ENCODE measurements at regions not wholly inside any gene's neighbourhood (a gene's known extent, or its start where the extent isn't known, plus 50 kb on each side); places are given as distances from the start of the nearest gene placed in this dataset.

GRCh38 chr4:67109276-67109675 lies 436.0 kb downstream of the CENPC start:
- no peaks in the 10 kb centered on the region for H3K4me1 ChIP-seq
- intact Hi-C loops (cut with DNase I) = no loop called here
- H3K4me3 ChIP-seq = no peak overlapping the region
- H3K27ac ChIP-seq = no peak overlapping the region
- no peak for ATAC-seq
- no peaks in the 10 kb centered on the region for H3K36me3 ChIP-seq
- H3K9me3 ChIP-seq = peaks cover 0 to 5% (median 0%) of the 10 kb centered on the region in 11 donors
- H3K27me3 ChIP-seq = no peaks in the 10 kb centered on the region
- no peak for DNase-seq
- TF ChIP-seq, protein P1, sequence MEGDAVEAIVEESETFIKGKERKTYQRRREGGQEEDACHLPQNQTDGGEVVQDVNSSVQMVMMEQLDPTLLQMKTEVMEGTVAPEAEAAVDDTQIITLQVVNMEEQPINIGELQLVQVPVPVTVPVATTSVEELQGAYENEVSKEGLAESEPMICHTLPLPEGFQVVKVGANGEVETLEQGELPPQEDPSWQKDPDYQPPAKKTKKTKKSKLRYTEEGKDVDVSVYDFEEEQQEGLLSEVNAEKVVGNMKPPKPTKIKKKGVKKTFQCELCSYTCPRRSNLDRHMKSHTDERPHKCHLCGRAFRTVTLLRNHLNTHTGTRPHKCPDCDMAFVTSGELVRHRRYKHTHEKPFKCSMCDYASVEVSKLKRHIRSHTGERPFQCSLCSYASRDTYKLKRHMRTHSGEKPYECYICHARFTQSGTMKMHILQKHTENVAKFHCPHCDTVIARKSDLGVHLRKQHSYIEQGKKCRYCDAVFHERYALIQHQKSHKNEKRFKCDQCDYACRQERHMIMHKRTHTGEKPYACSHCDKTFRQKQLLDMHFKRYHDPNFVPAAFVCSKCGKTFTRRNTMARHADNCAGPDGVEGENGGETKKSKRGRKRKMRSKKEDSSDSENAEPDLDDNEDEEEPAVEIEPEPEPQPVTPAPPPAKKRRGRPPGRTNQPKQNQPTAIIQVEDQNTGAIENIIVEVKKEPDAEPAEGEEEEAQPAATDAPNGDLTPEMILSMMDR (IDR thresholded peaks at IDR 0.05) = no peak

GRCh38 chr4:67106861-67107460 lies 438.3 kb downstream of the CENPC start:
- TF ChIP-seq, protein P1 (IDR thresholded peaks at IDR 0.05) = no peak
- Histone ChIP-seq H3K4me3 (no peak overlapping the region), H3K27me3 (no peaks in the 10 kb centered on the region), H3K27ac (no peak overlapping the region), H3K4me1 (no peaks in the 10 kb centered on the region), H3K36me3 (no peaks in the 10 kb centered on the region), H3K9me3 (peaks cover 0 to 2% (median 0%) of the 10 kb centered on the region in 11 donors)
- ATAC-seq (peak in 1 of 8 donors; percentile 44), DNase-seq (no peak)
- intact Hi-C loops (cut with DNase I) = no loop called here
- 45 to 46% methylated on average over 3 of the region's 3 CpGs for WGBS, 2 donors

DNA sequence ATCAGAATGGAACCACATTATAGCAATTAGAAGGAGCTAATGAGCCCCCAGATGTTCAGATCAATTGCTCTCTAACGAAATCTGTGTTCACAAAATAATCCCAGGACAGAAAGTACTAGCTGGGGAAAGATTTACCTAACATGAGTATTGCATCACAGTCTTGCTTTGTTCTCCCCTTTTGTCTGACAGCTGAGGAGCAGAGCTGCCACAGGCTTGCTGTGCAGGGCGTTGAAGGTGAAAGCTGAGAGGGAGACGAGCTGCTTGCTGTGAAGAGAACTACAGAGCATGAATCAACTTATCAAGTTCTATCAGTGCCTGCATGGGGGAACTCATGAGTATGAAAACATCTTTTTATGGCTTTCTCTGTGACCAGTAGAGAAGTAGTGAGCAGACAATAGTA lies 441.2 kb downstream of the CENPC start:
- ATAC-seq (no peak), DNase-seq (no peak)
- Histone ChIP-seq H3K9me3 (peaks cover 0 to 2% (median 0%) of the 10 kb centered on the region in 11 donors), H3K4me1 (no peaks in the 10 kb centered on the region), H3K27me3 (no peaks in the 10 kb centered on the region), H3K27ac (no peak overlapping the region), H3K4me3 (no peak overlapping the region), H3K36me3 (no peaks in the 10 kb centered on the region)
- WGBS, 2 donors = 48 to 54% methylated on average over 3 of the region's 3 CpGs
- TF ChIP-seq, protein P1 (IDR thresholded peaks at IDR 0.05) = no peak
- intact Hi-C loops (cut with DNase I) = no loop called here

GRCh38 chr4:67103001-67103747 lies 442.1 kb downstream of the CENPC start:
- intact Hi-C loops (cut with DNase I) = no loop called here
- no peak for ATAC-seq
- TF ChIP-seq, protein P1 (IDR thresholded peaks at IDR 0.05) = no peak
- no peak overlapping the region for H3K27ac ChIP-seq
- WGBS, 2 donors = 66 to 69% methylated on average over 6 of the region's 6 CpGs
- H3K4me1 ChIP-seq = no peaks in the 10 kb centered on the region
- no peaks in the 10 kb centered on the region for H3K27me3 ChIP-seq
- peaks cover 0 to 2% (median 0%) of the 10 kb centered on the region in 11 donors for H3K9me3 ChIP-seq
- no peak for DNase-seq
- H3K36me3 ChIP-seq = no peaks in the 10 kb centered on the region
- no peak overlapping the region for H3K4me3 ChIP-seq

Measured in heart right ventricle (tissue), 16 donors.